HG03097 (cell line): ENCODE measurements at regions not wholly inside any gene's neighbourhood (a gene's known extent, or its start where the extent isn't known, plus 50 kb on each side); places are given as distances from the start of the nearest gene placed in this dataset.

Source experiments
- ATAC-seq: cut with Tn5 transposase; IDR thresholded peaks from one replicate; pipeline ENCODE4 v1.9.1; 2021; ENCODE audit not compliant: unreplicated experiment, low FRiP score

- ATAC-seq = no peak
Observed at GRCh38 chr21:19326531-19327319, 923.1 kb upstream of the TMPRSS15 start.

GRCh38 chr21:19328954-19329353 is 925.4 kb upstream of the TMPRSS15 start:
- no peak for ATAC-seq

GRCh38 chr21:19340303-19340702 is 936.7 kb upstream of the TMPRSS15 start:
- no peak for ATAC-seq

GRCh38 chr21:19340954-19341353 is 937.4 kb upstream of the TMPRSS15 start:
- no peak for ATAC-seq

- no peak for ATAC-seq
Observed at GRCh38 chr21:19343711-19344110, 940.1 kb upstream of the TMPRSS15 start.

GRCh38 chr21:19350286-19350685 is 946.7 kb upstream of the TMPRSS15 start:
- no peak for ATAC-seq

- no peak for ATAC-seq
Observed at GRCh38 chr21:19353256-19353655, 949.7 kb upstream of the TMPRSS15 start.

GRCh38 chr21:19368944-19369343 is 965.4 kb upstream of the TMPRSS15 start:
- no peak for ATAC-seq

GRCh38 chr21:19392390-19392789 is 988.8 kb upstream of the TMPRSS15 start:
- no peak for ATAC-seq

- ATAC-seq = no peak
Observed at GRCh38 chr21:19400223-19400770, 996.7 kb upstream of the TMPRSS15 start.

GRCh38 chr21:19402870-19403269 is 999.3 kb upstream of the TMPRSS15 start:
- no peak for ATAC-seq

GRCh38 chr21:19405326-19405725 is 1001.7 kb upstream of the TMPRSS15 start:
- no peak for ATAC-seq

GRCh38 chr21:19420565-19420964 is 1017.0 kb upstream of the TMPRSS15 start:
- ATAC-seq = no peak

GRCh38 chr21:19433623-19434022 is 1030.0 kb upstream of the TMPRSS15 start:
- no peak for ATAC-seq

- no peak for ATAC-seq
Observed at GRCh38 chr21:19440792-19441655, 1037.4 kb upstream of the TMPRSS15 start.

- no peak for ATAC-seq
Observed at GRCh38 chr21:19458295-19458694, 1054.7 kb upstream of the TMPRSS15 start.

GRCh38 chr21:19461481-19462205 is 1058.1 kb upstream of the TMPRSS15 start:
- no peak for ATAC-seq

GRCh38 chr21:19463966-19464365 is 1060.4 kb upstream of the TMPRSS15 start:
- ATAC-seq = no peak

- no peak for ATAC-seq
Observed at GRCh38 chr21:19468991-19469715, 1065.6 kb upstream of the TMPRSS15 start.

GRCh38 chr21:19475525-19475924 is 1071.9 kb upstream of the TMPRSS15 start:
- no peak for ATAC-seq
